HFFc6 (cell line): ENCODE measurements at regions not wholly inside any gene's neighbourhood (a gene's known extent, or its start where the extent isn't known, plus 50 kb on each side); places are given as distances from the start of the nearest gene placed in this dataset.

Source experiments
- DNase-seq: peaks from one replicate; pipeline ENCODE4 v3.0.0-alpha.2; 2018
- H3K27ac Mint-ChIP-seq: 2 replicates; pipeline ENCODE4 v1.8.0; 2020; ENCODE audit warnings: mild to moderate bottlenecking, mixed read lengths
- H3K27me3 Mint-ChIP-seq: 2 replicates; pipeline ENCODE4 v1.8.0; 2021; ENCODE audit warnings: mild to moderate bottlenecking, moderate library complexity, mixed read lengths; ENCODE audit not compliant: insufficient read depth
- H3K36me3 Mint-ChIP-seq: 2 replicates; pipeline ENCODE4 v1.8.0; 2021; ENCODE audit warnings: low read depth, mixed read lengths
- H3K4me1 Mint-ChIP-seq: 2 replicates; pipeline ENCODE4 v1.8.0; 2020; ENCODE audit warnings: low read depth, mixed read lengths
- H3K4me3 Mint-ChIP-seq: 2 replicates; pipeline ENCODE4 v1.8.0; 2020; ENCODE audit warnings: mild to moderate bottlenecking, moderate library complexity, mixed read lengths
- H3K9me3 Mint-ChIP-seq: 2 replicates; pipeline ENCODE4 v1.8.0; 2020; ENCODE audit warnings: mild to moderate bottlenecking, mixed read lengths
- TF ChIP-seq, protein P1 (sequence below): fragments of 200-600 bp; sonication (generic); IDR thresholded peaks from 2 replicates; pipeline ENCODE4 v1.5.0; 2021; ENCODE audit warnings: antibody characterized with exemption, mild to moderate bottlenecking

DNA sequence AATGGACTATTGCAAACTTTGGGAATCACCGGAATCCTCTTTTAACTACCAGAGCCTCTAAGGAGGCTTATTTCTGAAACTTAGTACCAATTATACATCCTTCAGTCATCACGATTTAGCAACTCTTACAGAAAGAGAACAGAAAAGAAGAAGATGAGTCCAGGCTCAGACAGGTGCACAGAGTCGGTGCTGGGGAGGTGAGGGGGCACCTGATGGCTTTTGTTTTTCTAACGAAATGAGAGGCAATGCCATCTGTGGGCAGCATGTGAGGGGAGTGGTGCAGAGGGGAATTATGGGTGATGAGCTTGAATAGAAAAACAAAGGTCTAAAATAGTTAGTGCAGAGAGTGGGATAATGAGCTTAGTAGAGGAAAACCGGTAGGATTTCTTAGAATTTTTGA lies 522.6 kb downstream of the CMPK2 start:
- Mint-ChIP-seq H3K27me3 (no peaks in the 10 kb centered on the region), H3K4me3 (no peak overlapping the region), H3K36me3 (0 out of 2 replicates have a peak, but pooled peaks cover 4% of the 10 kb centered on the region), H3K4me1 (no peaks in the 10 kb centered on the region), H3K27ac (no peak overlapping the region), H3K9me3 (peaks cover 25% of the 10 kb centered on the region)
- DNase-seq: no peak
- TF ChIP-seq, protein P1, sequence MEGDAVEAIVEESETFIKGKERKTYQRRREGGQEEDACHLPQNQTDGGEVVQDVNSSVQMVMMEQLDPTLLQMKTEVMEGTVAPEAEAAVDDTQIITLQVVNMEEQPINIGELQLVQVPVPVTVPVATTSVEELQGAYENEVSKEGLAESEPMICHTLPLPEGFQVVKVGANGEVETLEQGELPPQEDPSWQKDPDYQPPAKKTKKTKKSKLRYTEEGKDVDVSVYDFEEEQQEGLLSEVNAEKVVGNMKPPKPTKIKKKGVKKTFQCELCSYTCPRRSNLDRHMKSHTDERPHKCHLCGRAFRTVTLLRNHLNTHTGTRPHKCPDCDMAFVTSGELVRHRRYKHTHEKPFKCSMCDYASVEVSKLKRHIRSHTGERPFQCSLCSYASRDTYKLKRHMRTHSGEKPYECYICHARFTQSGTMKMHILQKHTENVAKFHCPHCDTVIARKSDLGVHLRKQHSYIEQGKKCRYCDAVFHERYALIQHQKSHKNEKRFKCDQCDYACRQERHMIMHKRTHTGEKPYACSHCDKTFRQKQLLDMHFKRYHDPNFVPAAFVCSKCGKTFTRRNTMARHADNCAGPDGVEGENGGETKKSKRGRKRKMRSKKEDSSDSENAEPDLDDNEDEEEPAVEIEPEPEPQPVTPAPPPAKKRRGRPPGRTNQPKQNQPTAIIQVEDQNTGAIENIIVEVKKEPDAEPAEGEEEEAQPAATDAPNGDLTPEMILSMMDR: no peak

DNA sequence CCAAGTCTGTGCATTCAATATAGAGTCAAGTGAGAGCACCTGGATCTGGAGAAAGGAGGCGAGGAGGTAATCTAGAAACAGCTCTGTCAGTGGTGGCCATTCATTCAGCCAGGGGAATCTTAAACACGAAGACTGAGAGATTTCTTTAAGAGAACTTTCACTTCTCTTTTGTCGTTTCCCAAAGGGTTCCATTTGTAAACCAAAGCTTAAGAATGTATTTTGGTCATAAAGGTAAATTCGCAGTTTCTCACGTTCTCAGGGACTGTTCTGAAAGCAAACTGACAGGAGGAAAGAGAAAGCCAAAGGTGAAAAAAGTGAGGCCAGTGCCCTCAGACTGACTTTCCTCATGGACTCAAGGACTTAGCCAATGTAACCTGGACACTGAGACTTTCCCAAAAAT lies 513.5 kb downstream of the CMPK2 start:
- Mint-ChIP-seq H3K4me3 (no peak overlapping the region), H3K4me1 (no peaks in the 10 kb centered on the region), H3K9me3 (peaks cover 14% of the 10 kb centered on the region; the same call in 1 of the 2 replicates), H3K36me3 (no peaks in the 10 kb centered on the region), H3K27me3 (no peaks in the 10 kb centered on the region), H3K27ac (no peak overlapping the region)
- DNase-seq: no peak
- TF ChIP-seq, protein P1: no peak

DNA sequence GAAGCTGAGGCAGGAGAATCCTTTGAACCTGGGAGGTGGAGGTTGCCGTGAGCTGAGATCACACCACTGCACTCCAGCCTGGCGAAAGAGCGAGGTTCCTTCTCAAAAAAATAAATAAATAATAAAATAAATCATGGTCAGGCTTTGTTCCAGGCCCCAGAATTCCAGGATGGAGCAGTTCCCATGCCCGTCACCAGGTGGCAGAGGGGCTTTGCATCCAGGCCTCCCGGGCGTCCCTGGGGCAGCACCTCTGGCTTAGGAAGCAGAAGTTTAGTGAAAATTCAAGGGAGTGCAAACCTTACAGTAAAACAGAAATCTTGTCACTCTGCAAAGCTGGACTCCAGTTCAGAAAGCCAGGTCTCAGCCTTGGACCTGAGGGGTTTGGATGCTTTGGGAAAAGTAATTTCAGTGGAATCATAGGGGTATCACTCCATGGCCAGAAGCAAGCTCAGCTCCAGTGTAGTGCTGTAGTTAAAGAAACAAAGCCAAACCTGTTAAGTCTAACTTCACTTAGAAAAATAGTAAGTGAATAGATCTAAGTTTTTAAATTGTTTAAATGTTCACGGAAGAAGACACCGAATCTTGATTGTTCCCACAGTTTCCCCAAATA lies 512.7 kb downstream of the CMPK2 start:
- H3K4me1 Mint-ChIP-seq: no peaks in the 10 kb centered on the region
- DNase-seq: peak; percentile 43
- H3K4me3 Mint-ChIP-seq: no peak overlapping the region
- H3K36me3 Mint-ChIP-seq: no peaks in the 10 kb centered on the region
- no peaks in the 10 kb centered on the region for H3K27me3 Mint-ChIP-seq
- H3K27ac Mint-ChIP-seq: no peak overlapping the region
- TF ChIP-seq, protein P1: peak; percentile 78; the same call in 1 of the 2 replicates
- H3K9me3 Mint-ChIP-seq: peaks cover 20% of the 10 kb centered on the region

DNA sequence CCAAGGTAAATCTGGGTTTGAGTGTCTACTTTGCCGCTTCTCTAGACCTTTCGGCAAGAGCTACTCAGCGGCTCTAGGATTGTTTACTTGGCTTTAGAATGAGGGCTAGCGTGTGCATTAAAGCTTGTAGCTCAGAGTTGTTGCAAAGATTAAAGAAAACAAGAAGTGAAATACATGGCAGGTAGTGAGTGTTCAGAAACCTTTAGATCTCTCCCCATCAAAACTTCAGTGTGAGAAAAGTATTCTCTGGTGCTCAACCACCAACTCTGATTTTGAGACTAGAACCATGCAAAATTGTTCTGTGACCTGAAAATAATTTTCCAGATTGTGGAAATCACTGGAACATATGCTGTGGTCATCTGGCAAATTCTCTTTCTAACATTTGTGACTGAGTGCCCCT lies 512.0 kb downstream of the CMPK2 start:
- peaks cover 20% of the 10 kb centered on the region for H3K9me3 Mint-ChIP-seq
- H3K4me3 Mint-ChIP-seq: no peak overlapping the region
- no peaks in the 10 kb centered on the region for H3K4me1 Mint-ChIP-seq
- no peaks in the 10 kb centered on the region for H3K36me3 Mint-ChIP-seq
- TF ChIP-seq, protein P1: no peak
- H3K27me3 Mint-ChIP-seq: no peaks in the 10 kb centered on the region
- DNase-seq: no peak
- H3K27ac Mint-ChIP-seq: no peak overlapping the region

DNA sequence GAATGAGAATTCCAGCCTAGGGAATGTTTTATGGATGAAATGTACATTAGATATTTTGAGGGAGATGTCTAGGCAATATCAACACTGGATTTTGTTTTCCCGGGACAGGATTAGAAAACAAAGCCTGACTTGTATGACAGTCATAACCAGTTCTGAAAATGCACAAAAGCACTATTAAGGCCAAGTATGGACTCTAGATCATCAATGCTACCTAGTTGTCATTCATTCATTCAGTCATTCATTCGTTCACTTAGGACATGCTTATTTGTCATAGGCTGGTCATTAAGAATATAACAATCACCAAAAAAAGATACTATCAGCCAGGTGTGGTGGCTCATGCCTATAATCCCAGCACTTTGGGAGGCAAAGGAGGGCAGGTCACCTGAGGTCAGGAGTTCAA lies 511.2 kb downstream of the CMPK2 start:
- peaks cover 20% of the 10 kb centered on the region for H3K9me3 Mint-ChIP-seq
- no peaks in the 10 kb centered on the region for H3K36me3 Mint-ChIP-seq
- no peak overlapping the region for H3K27ac Mint-ChIP-seq
- TF ChIP-seq, protein P1: no peak
- no peak for DNase-seq
- no peaks in the 10 kb centered on the region for H3K27me3 Mint-ChIP-seq
- H3K4me1 Mint-ChIP-seq: no peaks in the 10 kb centered on the region
- no peak overlapping the region for H3K4me3 Mint-ChIP-seq
